Muscle layer of colon (tissue), 2 donors: ENCODE measurements at regions not wholly inside any gene's neighbourhood (a gene's known extent, or its start where the extent isn't known, plus 50 kb on each side); places are given as distances from the start of the nearest gene placed in this dataset.

Experiments used
- H3K27ac ChIP-seq: one replicate; pipeline ENCODE4 v1.7.0; 2013; ENCODE audit warnings: low read depth, mild to moderate bottlenecking, low read length, moderate library complexity
- H3K27me3 ChIP-seq, 2 donors: one replicate each; pipeline ENCODE4 v1.7.0; 2013; ENCODE audit warnings: low read length in 2 of 2, mild to moderate bottlenecking in 2 of 2; ENCODE audit not compliant: insufficient read depth in 2 of 2, control insufficient read depth in 1 of 2
- H3K36me3 ChIP-seq: one replicate; pipeline ENCODE4 v1.7.0; 2013; ENCODE audit warnings: mild to moderate bottlenecking, low read length; ENCODE audit not compliant: insufficient read depth
- H3K4me1 ChIP-seq: one replicate; pipeline ENCODE4 v1.7.0; 2013; ENCODE audit warnings: mild to moderate bottlenecking, low read length; ENCODE audit not compliant: insufficient read depth
- H3K4me3 ChIP-seq, 2 donors: one replicate each; pipeline ENCODE4 v1.7.0; 2013; ENCODE audit warnings: low read length in 2 of 2, low read depth in 1 of 2, mild to moderate bottlenecking in 1 of 2, moderate library complexity in 1 of 2
- H3K9ac ChIP-seq: one replicate; pipeline ENCODE4 v1.7.0; 2013; ENCODE audit warnings: low read length
- H3K9me3 ChIP-seq: one replicate; pipeline ENCODE4 v1.7.0; 2013; ENCODE audit warnings: mild to moderate bottlenecking, low read length
- donor health status: abdominal sarcoma.
- donor health status: Adenocarcinoma of cecum.

- no peaks in the 10 kb centered on the region for H3K9me3 ChIP-seq
These were observed 109.7 kb upstream of the NAMPT start for GRCh38 chr7:106394526-106394925.

GRCh38 chr7:106393564-106394251, 108.9 kb upstream of the NAMPT start:
- H3K36me3 ChIP-seq = no peaks in the 10 kb centered on the region
- no peak overlapping the region for H3K27ac ChIP-seq
- H3K4me3 ChIP-seq = no peak overlapping the region
- H3K27me3 ChIP-seq = no peaks in the 10 kb centered on the region
- H3K9ac ChIP-seq = no peak overlapping the region
- no peaks in the 10 kb centered on the region for H3K4me1 ChIP-seq
- no peaks in the 10 kb centered on the region for H3K9me3 ChIP-seq

More at GRCh38 chr7:106394526-106394925, 109.7 kb upstream of the NAMPT start:
- Histone ChIP-seq H3K4me3 (no peak overlapping the region), H3K4me1 (no peaks in the 10 kb centered on the region), H3K27me3 (no peaks in the 10 kb centered on the region), H3K9ac (no peak overlapping the region), H3K36me3 (no peaks in the 10 kb centered on the region), H3K27ac (no peak overlapping the region)

DNA sequence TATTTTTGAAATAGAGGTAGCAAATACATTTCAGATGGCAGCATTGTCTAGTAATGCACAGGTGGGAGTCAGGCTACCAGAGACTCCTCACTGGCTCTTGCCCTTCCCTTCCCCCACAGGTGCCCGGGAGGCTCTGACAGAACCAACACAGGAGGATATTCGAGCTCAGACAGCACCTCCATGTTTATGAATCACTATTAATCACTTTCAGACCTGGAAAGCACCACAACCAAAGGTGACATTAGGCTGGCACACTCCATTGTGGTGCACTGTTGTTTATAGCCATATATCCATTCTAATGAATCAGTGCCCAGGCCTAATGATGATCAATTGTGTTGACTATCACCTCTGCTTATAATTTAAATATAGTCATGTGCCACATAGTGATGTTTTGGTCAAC, 107.8 kb upstream of the NAMPT start:
- no peaks in the 10 kb centered on the region for H3K4me1 ChIP-seq
- no peaks in the 10 kb centered on the region for H3K9me3 ChIP-seq
- no peaks in the 10 kb centered on the region for H3K27me3 ChIP-seq
- no peak overlapping the region for H3K9ac ChIP-seq
- no peak overlapping the region for H3K4me3 ChIP-seq
- no peak overlapping the region for H3K27ac ChIP-seq
- H3K36me3 ChIP-seq = no peaks in the 10 kb centered on the region

- Histone ChIP-seq H3K4me1 (no peaks in the 10 kb centered on the region), H3K4me3 (no peak overlapping the region), H3K27me3 (no peaks in the 10 kb centered on the region), H3K36me3 (no peaks in the 10 kb centered on the region), H3K27ac (no peak overlapping the region), H3K9me3 (no peaks in the 10 kb centered on the region), H3K9ac (no peak overlapping the region)
These were observed 107.4 kb upstream of the NAMPT start for GRCh38 chr7:106392144-106392543.

- H3K9me3 ChIP-seq = no peaks in the 10 kb centered on the region
- H3K9ac ChIP-seq = no peak overlapping the region
- H3K27ac ChIP-seq = no peak overlapping the region
- no peak overlapping the region for H3K4me3 ChIP-seq
- no peaks in the 10 kb centered on the region for H3K36me3 ChIP-seq
- no peaks in the 10 kb centered on the region for H3K4me1 ChIP-seq
- H3K27me3 ChIP-seq = no peaks in the 10 kb centered on the region
These were observed 102.2 kb upstream of the NAMPT start for GRCh38 chr7:106386958-106387357.

GRCh38 chr7:106384373-106384772, 99.6 kb upstream of the NAMPT start:
- H3K9me3 ChIP-seq = no peaks in the 10 kb centered on the region
- H3K27ac ChIP-seq = no peak overlapping the region
- no peaks in the 10 kb centered on the region for H3K36me3 ChIP-seq
- H3K27me3 ChIP-seq = no peaks in the 10 kb centered on the region
- no peak overlapping the region for H3K9ac ChIP-seq
- H3K4me3 ChIP-seq = no peak overlapping the region
- no peaks in the 10 kb centered on the region for H3K4me1 ChIP-seq

DNA sequence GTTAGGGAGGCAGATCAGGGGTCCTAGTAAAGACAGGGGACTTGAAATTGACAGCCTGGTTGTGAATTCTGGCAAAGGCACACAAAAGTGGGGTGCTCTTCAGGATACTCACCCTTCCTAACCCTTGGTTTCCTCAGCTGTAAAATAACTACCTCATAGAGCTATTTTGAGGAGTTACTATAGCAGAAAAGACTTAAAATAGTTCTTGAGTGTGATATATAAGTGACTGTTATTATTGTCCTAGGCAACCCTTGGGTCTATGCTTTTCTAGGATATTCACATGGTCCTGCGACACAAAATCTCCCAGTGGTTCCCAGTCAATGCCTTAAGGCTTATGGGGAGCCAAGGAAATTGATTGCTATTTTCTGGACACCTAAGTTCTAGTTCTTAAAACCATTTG, 98.1 kb upstream of the NAMPT start:
- Histone ChIP-seq H3K4me1 (no peaks in the 10 kb centered on the region), H3K4me3 (no peak overlapping the region), H3K27ac (no peak overlapping the region), H3K9ac (no peak overlapping the region), H3K9me3 (no peaks in the 10 kb centered on the region), H3K36me3 (no peaks in the 10 kb centered on the region), H3K27me3 (no peaks in the 10 kb centered on the region)

GRCh38 chr7:106382129-106382528, 97.3 kb upstream of the NAMPT start:
- Histone ChIP-seq H3K4me1 (no peaks in the 10 kb centered on the region), H3K4me3 (no peak overlapping the region), H3K36me3 (no peaks in the 10 kb centered on the region), H3K9ac (no peak overlapping the region), H3K9me3 (no peaks in the 10 kb centered on the region), H3K27me3 (no peaks in the 10 kb centered on the region), H3K27ac (no peak overlapping the region)

DNA sequence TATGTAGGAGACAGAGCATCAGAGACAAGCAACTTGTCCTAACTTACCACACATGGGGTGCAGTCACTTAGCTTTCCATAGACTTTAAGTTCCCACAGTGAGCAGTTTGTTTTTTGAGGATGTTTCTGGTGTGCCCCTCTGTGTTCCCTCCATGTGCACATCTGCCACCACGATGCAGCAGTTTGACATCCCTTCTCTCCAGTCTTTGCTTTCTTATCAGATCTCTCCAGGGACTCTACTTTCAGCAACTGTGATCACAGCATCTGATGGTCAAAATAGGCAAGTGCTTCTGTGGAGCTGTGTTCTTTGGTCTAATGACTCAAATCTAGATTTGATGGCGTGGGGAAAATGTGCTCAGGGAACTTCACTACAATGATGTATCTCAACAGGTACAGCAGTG, 96.5 kb upstream of the NAMPT start:
- no peak overlapping the region for H3K4me3 ChIP-seq
- no peak overlapping the region for H3K27ac ChIP-seq
- H3K9me3 ChIP-seq = no peaks in the 10 kb centered on the region
- H3K9ac ChIP-seq = no peak overlapping the region
- no peaks in the 10 kb centered on the region for H3K4me1 ChIP-seq
- no peaks in the 10 kb centered on the region for H3K27me3 ChIP-seq
- H3K36me3 ChIP-seq = no peaks in the 10 kb centered on the region

DNA sequence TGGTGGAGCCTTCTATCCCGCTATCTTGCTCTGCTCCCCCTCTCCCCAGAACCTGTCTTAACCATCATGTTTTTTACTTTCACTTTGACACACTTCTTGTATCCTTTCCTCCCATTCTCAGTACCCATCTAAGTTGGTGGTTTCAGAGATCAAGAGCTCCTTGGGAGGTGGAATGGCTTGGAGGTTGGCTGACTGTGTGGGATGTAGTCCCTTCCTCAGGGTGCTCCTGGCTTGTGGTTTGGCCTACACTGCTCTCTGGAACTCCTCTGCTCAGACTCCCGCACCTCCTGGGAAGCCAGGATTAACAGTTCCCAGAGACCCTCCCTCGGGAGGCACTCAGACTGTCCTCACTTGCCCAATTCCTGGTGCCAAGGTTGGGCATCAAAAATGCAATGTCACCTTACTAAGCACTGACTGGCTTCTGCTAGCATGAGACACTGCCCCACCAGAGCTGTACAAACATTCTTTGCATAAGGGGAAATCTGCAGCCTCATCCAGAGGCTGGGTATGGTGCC, 93.1 kb upstream of the NAMPT start:
- H3K4me3 ChIP-seq = no peak overlapping the region
- H3K36me3 ChIP-seq = no peaks in the 10 kb centered on the region
- no peaks in the 10 kb centered on the region for H3K4me1 ChIP-seq
- no peaks in the 10 kb centered on the region for H3K9me3 ChIP-seq
- H3K27ac ChIP-seq = no peak overlapping the region
- H3K9ac ChIP-seq = no peak overlapping the region
- H3K27me3 ChIP-seq = no peaks in the 10 kb centered on the region

GRCh38 chr7:106376026-106376799, 91.4 kb upstream of the NAMPT start:
- no peaks in the 10 kb centered on the region for H3K9me3 ChIP-seq
- no peak overlapping the region for H3K27ac ChIP-seq
- no peak overlapping the region for H3K4me3 ChIP-seq
- no peak overlapping the region for H3K9ac ChIP-seq
- H3K27me3 ChIP-seq = no peaks in the 10 kb centered on the region
- H3K4me1 ChIP-seq = no peaks in the 10 kb centered on the region
- no peaks in the 10 kb centered on the region for H3K36me3 ChIP-seq
